Stromal cell of bone marrow (primary cell): ENCODE measurements at regions not wholly inside any gene's neighbourhood (a gene's known extent, or its start where the extent isn't known, plus 50 kb on each side); places are given as distances from the start of the nearest gene placed in this dataset.
"Not testable (repeated sequence)": the region's sequence is repeated elsewhere in the genome, so short reads cannot be mapped to it uniquely, and the experiment has no call there.

Experiments used
- DNase-seq: peaks from one replicate; pipeline ENCODE4 v3.0.0-alpha.2; 2012; ENCODE audit warnings: low read depth

GRCh38 chr11:95435628-95436353 is 204.8 kb upstream of the SESN3 start:
- no peak for DNase-seq

GRCh38 chr11:95435192-95435591 is 204.2 kb upstream of the SESN3 start:
- no peak for DNase-seq

GRCh38 chr11:95434489-95435057 is 203.6 kb upstream of the SESN3 start:
- no peak for DNase-seq

- DNase-seq: no peak
Measured at GRCh38 chr11:95434009-95434408, 203.0 kb upstream of the SESN3 start.

GRCh38 chr11:95432714-95433503 is 201.9 kb upstream of the SESN3 start:
- no peak for DNase-seq

- no peak for DNase-seq
Measured at GRCh38 chr11:95429376-95429907, 198.4 kb upstream of the SESN3 start.

- no peak for DNase-seq
Measured at GRCh38 chr11:95426823-95427462, 195.9 kb upstream of the SESN3 start.

- peak; percentile 72 for DNase-seq
Measured at GRCh38 chr11:95419915-95420314, 188.9 kb upstream of the SESN3 start.

GRCh38 chr11:95418916-95419315 is 187.9 kb upstream of the SESN3 start:
- no peak for DNase-seq

GRCh38 chr11:95417832-95418231 is 186.8 kb upstream of the SESN3 start:
- no peak for DNase-seq

- DNase-seq: no peak
Measured at GRCh38 chr11:95415837-95416304, 184.9 kb upstream of the SESN3 start.

- DNase-seq: no peak
Measured at GRCh38 chr11:95414217-95414616, 183.2 kb upstream of the SESN3 start.

GRCh38 chr11:95413761-95414160 is 182.8 kb upstream of the SESN3 start:
- DNase-seq: no peak

- no peak for DNase-seq
Measured at GRCh38 chr11:95413021-95413420, 182.0 kb upstream of the SESN3 start.

GRCh38 chr11:95412074-95412473 is 181.1 kb upstream of the SESN3 start:
- DNase-seq: no peak

GRCh38 chr11:95410707-95411106 is 179.7 kb upstream of the SESN3 start:
- DNase-seq: not testable (repeated sequence)

GRCh38 chr11:95406271-95406670 is 175.3 kb upstream of the SESN3 start:
- no peak for DNase-seq

- no peak for DNase-seq
Measured at GRCh38 chr11:95404370-95404769, 173.4 kb upstream of the SESN3 start.

- DNase-seq: no peak
Measured at GRCh38 chr11:95398437-95399112, 167.6 kb upstream of the SESN3 start.

- DNase-seq: no peak
Measured at GRCh38 chr11:95392644-95393043, 161.6 kb upstream of the SESN3 start.

- DNase-seq: no peak
Measured at GRCh38 chr11:95389427-95389826, 158.4 kb upstream of the SESN3 start.

- DNase-seq: no peak
Measured at GRCh38 chr11:95388086-95388485, 157.1 kb upstream of the SESN3 start.
